AG04449 (cell line): ENCODE measurements at regions not wholly inside any gene's neighbourhood (a gene's known extent, or its start where the extent isn't known, plus 50 kb on each side); places are given as distances from the start of the nearest gene placed in this dataset.
"Not testable (repeated sequence)": the region's sequence is repeated elsewhere in the genome, so short reads cannot be mapped to it uniquely, and the experiment has no call there.

Experiments used
- CTCF ChIA-PET: fragments of 350-600 bp; formaldehyde crosslinking; extraction: SDS; loops from one replicate; lab custom pipeline; 2021; ENCODE audit warnings: antibody characterized with exemption; lab: Yijun Ruan, JAX
- POLR2A ChIA-PET: fragments of 400-600, 350-600 bp; formaldehyde crosslinking; extraction: SDS; loops from one replicate; lab custom pipeline; 2020; ENCODE audit warnings: antibody characterized with exemption, inconsistent platforms; lab: Yijun Ruan, JAX
- DNase-seq: peaks from one replicate; pipeline ENCODE4 v3.0.0-alpha.2; 2010; ENCODE audit warnings: low read depth, low spot score
- H3K4me3 ChIP-seq: 2 replicates; pipeline ENCODE4 v1.5.1; 2011; ENCODE audit warnings: low read depth, mild to moderate bottlenecking, control low read depth, low read length
- CTCF ChIP-seq: IDR thresholded peaks from one replicate; pipeline ENCODE4 v1.5.1; 2011; ENCODE audit warnings: mild to moderate bottlenecking, moderate library complexity, low read length, control low read depth, inconsistent platforms; ENCODE audit not compliant: insufficient read depth; ENCODE audit errors: missing control alignments

GRCh38 chr13:95411428-95412040 lies 110.3 kb upstream of the ABCC4 start:
- ChIA-PET POLR2A (no interaction called here), CTCF (interaction anchor here (1.2 to 49.3 kb wide), 4 partner anchors 8 to 218 kb away, joined by 4 to 1369 read pairs (median 12); no protein-coding TSS in a partner anchor)
- TF ChIP-seq CTCF, result no peak
- no peak for DNase-seq
- H3K4me3 ChIP-seq, result no peak overlapping the region

GRCh38 chr13:95418946-95419345 lies 117.7 kb upstream of the ABCC4 start:
- POLR2A ChIA-PET, result no interaction called here
- H3K4me3 ChIP-seq, result no peak overlapping the region
- CTCF ChIA-PET, result interaction anchor here (3.8 kb wide), 1 partner anchor 15 kb away, joined by 17 read pairs; no protein-coding TSS in a partner anchor
- no peak for TF ChIP-seq CTCF
- DNase-seq, result no peak

- POLR2A ChIA-PET, result no interaction called here
- TF ChIP-seq CTCF, result no peak
- CTCF ChIA-PET, result interaction anchor here (1.2 to 3.8 kb wide), 2 partner anchors 9 to 16 kb away, joined by 4 to 17 read pairs; no protein-coding TSS in a partner anchor
- H3K4me3 ChIP-seq, result no peak overlapping the region
- DNase-seq, result no peak
Measured at GRCh38 chr13:95420501-95420900, 119.2 kb upstream of the ABCC4 start.

GRCh38 chr13:95426631-95427030 lies 125.4 kb upstream of the ABCC4 start:
- CTCF ChIA-PET, result interaction anchor here (1.3 kb wide), 1 partner anchor 22 kb away, joined by 3 read pairs; no protein-coding TSS in a partner anchor
- no peak for TF ChIP-seq CTCF
- DNase-seq, result no peak
- H3K4me3 ChIP-seq, result no peak overlapping the region
- POLR2A ChIA-PET, result no interaction called here

GRCh38 chr13:95430525-95430924 lies 122.0 kb upstream of the CLDN10 start:
- H3K4me3 ChIP-seq, DNase-seq, POLR2A ChIA-PET: not testable (repeated sequence)
- CTCF ChIA-PET, result interaction anchor here (1.3 kb wide), 1 partner anchor 403 kb away, joined by 3 read pairs; no protein-coding TSS in a partner anchor

GRCh38 chr13:95432141-95432540 lies 120.4 kb upstream of the CLDN10 start:
- DNase-seq, result no peak
- CTCF ChIA-PET, result interaction anchor here (0.8 to 1.3 kb wide), 2 partner anchors 28 to 402 kb away, joined by 3 read pairs; no protein-coding TSS in a partner anchor
- TF ChIP-seq CTCF, result no peak
- no peak overlapping the region for H3K4me3 ChIP-seq
- POLR2A ChIA-PET, result no interaction called here
